GM12865 (cell line): ENCODE measurements at regions not wholly inside any gene's neighbourhood (a gene's known extent, or its start where the extent isn't known, plus 50 kb on each side); places are given as distances from the start of the nearest gene placed in this dataset.

Experiments used
- DNase-seq: peaks from one replicate; pipeline ENCODE4 v3.0.0; 2010; ENCODE audit warnings: low read depth
- H3K4me3 ChIP-seq: 2 replicates; pipeline ENCODE4 v1.5.1; 2011; ENCODE audit warnings: mild to moderate bottlenecking, low read depth, low read length, control low read depth
- TF ChIP-seq, protein P1 (sequence below): IDR thresholded peaks from 2 replicates; pipeline ENCODE4 v1.5.1; 2011; ENCODE audit warnings: low read length, control low read depth, low read depth, inconsistent platforms; ENCODE audit not compliant: insufficient read depth; ENCODE audit errors: missing control alignments

DNA sequence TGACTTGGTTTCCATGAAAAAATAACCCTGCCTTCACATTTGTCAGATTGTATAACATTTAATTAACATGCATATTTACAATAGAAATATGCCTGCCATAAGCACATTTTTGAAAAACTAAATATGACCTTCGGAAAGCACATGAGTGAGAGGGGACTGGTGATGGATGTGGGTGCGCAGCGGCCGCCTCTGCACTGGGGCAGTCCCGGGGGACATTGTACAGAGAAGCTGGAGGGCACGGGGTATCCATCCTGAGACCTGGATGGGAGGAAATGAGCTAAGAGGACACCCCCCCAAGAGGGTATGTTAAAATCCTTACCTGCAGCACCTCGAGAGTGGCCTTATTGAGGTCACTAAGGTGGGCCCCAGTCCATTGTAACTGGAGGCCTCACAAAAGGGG is 161.3 kb upstream of the IRX4 start:
- DNase-seq, result no peak
- no peak overlapping the region for H3K4me3 ChIP-seq
- TF ChIP-seq, protein P1, sequence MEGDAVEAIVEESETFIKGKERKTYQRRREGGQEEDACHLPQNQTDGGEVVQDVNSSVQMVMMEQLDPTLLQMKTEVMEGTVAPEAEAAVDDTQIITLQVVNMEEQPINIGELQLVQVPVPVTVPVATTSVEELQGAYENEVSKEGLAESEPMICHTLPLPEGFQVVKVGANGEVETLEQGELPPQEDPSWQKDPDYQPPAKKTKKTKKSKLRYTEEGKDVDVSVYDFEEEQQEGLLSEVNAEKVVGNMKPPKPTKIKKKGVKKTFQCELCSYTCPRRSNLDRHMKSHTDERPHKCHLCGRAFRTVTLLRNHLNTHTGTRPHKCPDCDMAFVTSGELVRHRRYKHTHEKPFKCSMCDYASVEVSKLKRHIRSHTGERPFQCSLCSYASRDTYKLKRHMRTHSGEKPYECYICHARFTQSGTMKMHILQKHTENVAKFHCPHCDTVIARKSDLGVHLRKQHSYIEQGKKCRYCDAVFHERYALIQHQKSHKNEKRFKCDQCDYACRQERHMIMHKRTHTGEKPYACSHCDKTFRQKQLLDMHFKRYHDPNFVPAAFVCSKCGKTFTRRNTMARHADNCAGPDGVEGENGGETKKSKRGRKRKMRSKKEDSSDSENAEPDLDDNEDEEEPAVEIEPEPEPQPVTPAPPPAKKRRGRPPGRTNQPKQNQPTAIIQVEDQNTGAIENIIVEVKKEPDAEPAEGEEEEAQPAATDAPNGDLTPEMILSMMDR, result no peak

DNA sequence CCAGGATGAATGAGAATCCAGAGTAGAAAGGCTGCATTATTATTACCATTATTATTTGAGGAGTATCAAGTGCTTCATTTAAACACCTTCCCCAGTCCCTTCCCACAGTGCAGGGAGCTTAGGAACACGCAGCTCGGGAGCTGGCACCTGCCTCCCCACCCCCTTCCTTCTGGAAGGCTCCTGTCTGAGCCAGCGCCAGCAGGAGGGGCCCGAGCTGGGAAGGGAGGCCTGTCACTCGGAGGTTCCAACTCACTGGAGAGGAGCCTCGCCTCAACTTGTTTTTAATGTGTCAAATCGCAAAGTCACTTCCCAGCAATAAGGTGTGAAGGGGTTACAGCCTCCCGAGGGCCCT is 156.4 kb upstream of the IRX4 start:
- no peak for DNase-seq
- TF ChIP-seq, protein P1, result no peak
- H3K4me3 ChIP-seq, result no peak overlapping the region

DNA sequence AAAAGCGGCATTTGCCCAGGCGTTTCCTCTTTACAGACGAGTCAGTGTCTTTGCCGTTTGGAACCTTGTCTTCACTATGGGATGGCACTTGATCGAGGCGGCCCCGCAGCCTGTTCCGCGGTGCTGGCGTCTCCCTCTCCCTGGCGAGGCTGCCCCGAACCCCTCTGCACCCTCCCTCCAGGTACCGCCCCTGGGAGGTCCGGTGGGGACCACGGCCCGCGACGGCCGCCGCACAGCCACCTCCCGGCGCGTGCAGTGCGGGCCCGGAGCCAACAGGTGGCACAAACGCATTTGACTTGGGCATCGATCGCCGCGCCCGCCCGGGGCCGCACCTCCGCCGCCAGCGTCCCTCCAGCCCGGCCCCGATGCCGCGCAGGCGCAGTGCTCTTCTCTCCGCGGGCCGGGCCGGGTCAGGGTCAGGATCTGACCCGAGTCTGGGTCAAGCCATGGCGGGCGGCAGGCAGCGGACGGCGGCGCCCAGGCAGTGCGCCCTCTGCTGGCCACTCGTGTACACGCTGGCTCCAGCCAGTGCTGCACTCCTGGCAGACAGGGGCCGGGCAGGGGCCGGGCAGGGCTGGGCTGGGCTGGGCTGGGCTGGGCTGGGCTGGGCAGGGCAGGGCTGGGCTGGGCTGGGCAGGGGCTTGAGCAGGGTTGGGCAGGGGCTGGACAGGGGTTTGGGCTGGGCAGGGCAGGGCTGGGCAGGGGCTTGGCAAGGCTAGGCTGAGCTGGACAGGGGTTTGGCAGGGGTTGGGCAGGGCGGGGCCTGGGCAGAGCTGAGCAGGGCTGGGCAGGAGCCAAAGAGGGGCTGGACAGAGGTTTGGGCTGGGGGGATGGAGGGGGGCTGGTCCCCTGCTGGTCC is 155.8 kb upstream of the IRX4 start:
- TF ChIP-seq, protein P1, result peak; percentile 65
- DNase-seq, result peak; percentile 57
- H3K4me3 ChIP-seq, result peak overlapping the region; percentile 21; the same call in 1 of the 2 replicates

DNA sequence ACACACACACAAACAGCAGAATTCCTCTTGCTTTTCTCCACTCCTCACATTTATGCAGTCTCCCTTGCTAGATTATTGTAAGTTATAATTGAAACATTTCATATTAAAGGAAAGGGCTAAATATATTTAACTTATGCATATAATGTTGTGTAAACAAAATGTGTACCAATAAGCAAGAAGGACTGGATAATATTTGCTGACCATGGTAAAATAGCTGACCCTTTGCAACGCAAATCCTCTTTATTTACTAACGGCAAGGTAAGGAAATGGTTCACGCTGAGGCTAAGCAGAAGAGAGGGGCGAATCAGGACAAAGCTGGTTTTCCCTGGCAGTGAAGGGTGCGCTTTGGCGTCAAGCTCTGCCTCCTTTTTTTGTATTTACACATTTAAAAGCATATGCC is 154.2 kb upstream of the IRX4 start:
- TF ChIP-seq, protein P1, result no peak
- no peak for DNase-seq
- no peak overlapping the region for H3K4me3 ChIP-seq

DNA sequence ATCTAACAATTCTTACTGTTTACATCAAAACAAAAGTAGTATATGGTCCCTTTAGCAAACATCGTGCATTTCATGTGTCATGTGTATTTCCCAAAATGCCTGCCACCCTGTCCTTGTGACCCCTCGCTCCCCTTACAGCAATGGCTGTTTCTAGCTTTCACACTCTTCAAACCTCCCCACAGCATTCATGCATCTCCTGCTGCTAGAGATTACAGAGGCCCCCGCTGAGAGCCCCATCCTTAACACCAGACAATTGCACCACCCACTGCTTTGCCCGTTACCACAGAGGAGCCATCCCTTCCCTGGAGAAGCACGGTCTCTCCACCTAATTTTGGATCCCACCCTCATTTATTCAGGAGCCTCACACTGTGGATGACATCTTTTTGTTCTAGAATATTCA is 149.7 kb upstream of the IRX4 start:
- no peak overlapping the region for H3K4me3 ChIP-seq

DNA sequence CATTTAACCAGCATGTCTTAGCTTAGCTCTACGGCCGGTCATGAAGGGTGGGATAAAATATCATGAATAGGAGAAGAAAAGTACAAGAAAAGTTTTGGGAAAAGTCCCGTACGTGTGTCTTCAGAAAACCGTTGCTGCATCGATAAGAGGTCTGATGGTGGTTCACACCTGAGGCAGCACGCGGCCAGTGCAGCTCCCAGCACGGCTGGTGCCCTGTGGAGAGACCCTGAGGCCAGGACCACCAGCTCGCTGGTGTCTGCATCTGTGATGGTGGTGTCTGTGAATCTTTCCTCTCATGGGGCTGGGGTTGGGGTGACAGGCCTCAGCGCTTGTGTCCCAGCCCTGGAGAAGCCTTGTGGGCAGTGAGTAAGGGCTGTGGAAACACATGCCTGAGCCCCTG is 148.9 kb upstream of the IRX4 start:
- DNase-seq, result no peak
- H3K4me3 ChIP-seq, result no peak overlapping the region
- TF ChIP-seq, protein P1, result no peak

More for the DNA sequence above, 149.7 kb upstream of the IRX4 start:
- DNase-seq, result no peak
- TF ChIP-seq, protein P1, result no peak

DNA sequence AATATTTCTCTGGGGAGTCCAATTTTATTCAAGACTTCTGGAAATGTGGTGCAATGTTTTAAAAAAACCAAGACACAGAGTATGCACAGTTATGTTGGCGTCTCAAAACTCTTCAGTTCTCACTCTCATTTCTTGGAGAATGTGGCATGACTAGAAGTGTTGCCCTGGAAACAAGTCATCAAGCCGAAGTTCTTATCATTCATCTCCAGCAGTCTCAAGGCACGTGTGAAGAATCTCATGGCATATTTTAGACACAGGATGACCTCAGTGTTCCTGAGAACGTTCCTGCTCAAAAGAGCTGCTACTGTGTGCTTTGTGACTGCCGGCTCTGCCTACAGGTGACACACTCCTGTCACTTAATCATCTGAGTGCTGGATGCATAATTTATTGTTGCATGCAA is 147.4 kb upstream of the IRX4 start:
- no peak for DNase-seq
- TF ChIP-seq, protein P1, result no peak
- H3K4me3 ChIP-seq, result no peak overlapping the region
